Gastrocnemius medialis (tissue), 4 donors: ENCODE measurements at regions not wholly inside any gene's neighbourhood (a gene's known extent, or its start where the extent isn't known, plus 50 kb on each side); places are given as distances from the start of the nearest gene placed in this dataset.

ENCODE experiments used
- ATAC-seq, 2 donors: fragments of 150-250 bp; one replicate each; pipeline ENCODE4 v1.9.1; 2016
- DNase-seq, 2 donors: peaks; one replicate each; pipeline ENCODE4 v3.0.0-alpha.2; 2019
- H3K27ac ChIP-seq, 4 donors: fragments of 200-600 bp; sonication (generic); 1 replicate in 1 of 4; 2 replicates in 3 of 4; pipeline ENCODE4 v1.5.1; 2016 to 2018; ENCODE audit warnings: mild to moderate bottlenecking in 2 of 4, moderate library complexity in 1 of 4
- H3K27me3 ChIP-seq, 3 donors: fragments of 200-600 bp; sonication (generic) in 2 of 3; 1 replicate in 1 of 3; 2 replicates in 2 of 3; pipeline versions ENCODE4 v1.5.1 to v1.6.0; 2016 to 2019; ENCODE audit warnings: mild to moderate bottlenecking in 1 of 3, moderate library complexity in 1 of 3
- H3K36me3 ChIP-seq, 2 donors: fragments of 200-600 bp; sonication (generic) in 1 of 2; one replicate each; pipeline ENCODE4 v1.5.1; 2017 to 2018
- H3K4me1 ChIP-seq, 2 donors: fragments of 200-600 bp; sonication (generic) in 1 of 2; one replicate each; pipeline ENCODE4 v1.5.1; 2016 to 2017; ENCODE audit warnings: mild to moderate bottlenecking in 2 of 2
- H3K4me3 ChIP-seq, 4 donors: fragments of 200-600 bp; sonication (generic) in 3 of 4; 1 replicate in 1 of 4; 2 replicates in 3 of 4; pipeline ENCODE4 v1.5.1; 2016 to 2019; ENCODE audit warnings: mild to moderate bottlenecking in 2 of 4
- H3K9me3 ChIP-seq, 3 donors: fragments of 200-600 bp; sonication (generic) in 2 of 3; 1 replicate in 1 of 3; 2 replicates in 2 of 3; pipeline ENCODE4 v1.5.1; 2016 to 2019
- POLR2A ChIP-seq, 2 donors: fragments of 450-650 bp; IDR thresholded peaks; one replicate each; pipeline ENCODE4 v1.6.1; 2017; ENCODE audit warnings: antibody characterized with exemption in 2 of 2, mild to moderate bottlenecking in 2 of 2, moderate library complexity in 2 of 2
- in situ Hi-C, 4 donors: fragments of 200-750 bp; cut with MboI; loops; one replicate each; pipeline versions ENCODE4 v1.15.0 to v1.8.0; 2017; ENCODE audit warnings: low sequenced_read_pairs in 4 of 4
- intact Hi-C: fragments of 100-400 bp; cut with DNase I; formaldehyde crosslinking; loops from one replicate; pipeline ENCODE4 v1.15.1; 2023; ENCODE audit warnings: low total_unique reads
- TF ChIP-seq, protein P1 (sequence below), 5 experiments: fragments of 450-650 bp in 3 of 5; fragments of 200-600 bp in 2 of 5; sonication (generic) in 2 of 5; IDR thresholded peaks in 4 of 5; conservative IDR thresholded peaks in 1 of 5; 1 replicate in 4 of 5; 2 replicates in 1 of 5; pipeline ENCODE4 v1.5.1; 2016 to 2019; ENCODE audit warnings: antibody characterized with exemption in 5 of 5, mild to moderate bottlenecking in 3 of 5, moderate library complexity in 3 of 5

DNA sequence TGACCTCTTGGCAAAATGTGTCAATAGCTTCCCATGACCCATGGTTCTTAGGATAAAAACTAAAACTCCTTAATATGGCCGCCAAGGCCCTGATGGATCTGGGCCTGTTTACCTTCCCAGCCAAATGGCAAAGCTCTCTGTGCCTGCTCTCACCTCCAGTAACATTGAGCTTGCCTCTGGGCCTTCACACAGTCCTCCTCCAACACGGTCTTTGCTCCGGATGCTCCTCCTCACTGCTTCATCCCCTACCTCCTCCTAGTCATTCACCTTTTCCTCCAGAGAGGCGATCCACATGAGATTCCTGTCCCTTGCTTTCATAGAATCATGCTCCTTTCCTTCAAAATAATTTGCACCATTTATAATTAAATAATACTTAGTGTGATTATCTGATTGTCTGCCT lies 172.3 kb upstream of the AFDN start:
- Histone ChIP-seq H3K27me3 (peaks cover 0 to 5% (median 0%) of the 10 kb centered on the region in 3 donors), H3K27ac (no peak overlapping the region), H3K4me1 (no peaks in the 10 kb centered on the region), H3K9me3 (no peaks in the 10 kb centered on the region), H3K36me3 (no peaks in the 10 kb centered on the region), H3K4me3 (no peak overlapping the region)
- ATAC-seq = no peak
- TF ChIP-seq POLR2A (IDR thresholded peaks at IDR 0.05) = no peak
- TF ChIP-seq, protein P1, sequence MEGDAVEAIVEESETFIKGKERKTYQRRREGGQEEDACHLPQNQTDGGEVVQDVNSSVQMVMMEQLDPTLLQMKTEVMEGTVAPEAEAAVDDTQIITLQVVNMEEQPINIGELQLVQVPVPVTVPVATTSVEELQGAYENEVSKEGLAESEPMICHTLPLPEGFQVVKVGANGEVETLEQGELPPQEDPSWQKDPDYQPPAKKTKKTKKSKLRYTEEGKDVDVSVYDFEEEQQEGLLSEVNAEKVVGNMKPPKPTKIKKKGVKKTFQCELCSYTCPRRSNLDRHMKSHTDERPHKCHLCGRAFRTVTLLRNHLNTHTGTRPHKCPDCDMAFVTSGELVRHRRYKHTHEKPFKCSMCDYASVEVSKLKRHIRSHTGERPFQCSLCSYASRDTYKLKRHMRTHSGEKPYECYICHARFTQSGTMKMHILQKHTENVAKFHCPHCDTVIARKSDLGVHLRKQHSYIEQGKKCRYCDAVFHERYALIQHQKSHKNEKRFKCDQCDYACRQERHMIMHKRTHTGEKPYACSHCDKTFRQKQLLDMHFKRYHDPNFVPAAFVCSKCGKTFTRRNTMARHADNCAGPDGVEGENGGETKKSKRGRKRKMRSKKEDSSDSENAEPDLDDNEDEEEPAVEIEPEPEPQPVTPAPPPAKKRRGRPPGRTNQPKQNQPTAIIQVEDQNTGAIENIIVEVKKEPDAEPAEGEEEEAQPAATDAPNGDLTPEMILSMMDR (IDR thresholded peaks at IDR 0.05 in 4 of 5, conservative IDR thresholded peaks at IDR 0.05 in 1 of 5) = no peak
- in situ Hi-C loops = no loop called here
- intact Hi-C loops = no loop called here
- no peak for DNase-seq

DNA sequence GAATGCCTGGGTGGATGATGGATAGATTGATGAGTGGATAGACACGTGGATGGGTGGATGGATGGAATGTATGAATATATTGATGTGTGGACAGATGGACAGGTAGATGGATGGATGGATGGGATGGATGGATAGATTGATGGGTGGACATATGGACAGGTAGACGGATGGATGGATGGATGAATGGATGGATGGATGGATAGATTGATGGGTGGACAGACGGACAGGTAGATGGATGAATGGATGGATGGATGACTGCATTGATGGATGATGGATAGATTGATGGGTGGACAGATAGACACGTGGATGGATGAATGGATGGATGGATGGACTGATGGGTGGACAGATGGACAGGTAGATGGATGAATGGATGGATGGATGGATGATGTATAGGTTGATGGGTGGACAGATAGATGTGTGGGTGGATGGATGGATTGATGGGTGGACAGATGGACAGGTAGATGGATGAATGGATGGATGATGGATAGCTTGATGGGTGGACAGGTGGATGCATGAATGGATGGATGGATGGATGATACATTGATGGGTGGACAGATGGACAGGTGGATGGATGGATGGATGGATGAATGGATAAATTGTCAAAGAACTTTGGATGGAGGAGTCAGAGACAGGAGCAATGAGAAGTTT lies 171.4 kb upstream of the AFDN start:
- DNase-seq (no peak), ATAC-seq (no peak)
- Histone ChIP-seq H3K36me3 (no peaks in the 10 kb centered on the region), H3K27ac (no peak overlapping the region), H3K27me3 (peaks cover 0 to 4% (median 0%) of the 10 kb centered on the region in 3 donors), H3K9me3 (no peaks in the 10 kb centered on the region), H3K4me3 (no peak overlapping the region), H3K4me1 (no peaks in the 10 kb centered on the region)
- intact Hi-C loops (no loop called here), in situ Hi-C loops (no loop called here)
- TF ChIP-seq, protein P1 (IDR thresholded peaks at IDR 0.05 in 4 of 5, conservative IDR thresholded peaks at IDR 0.05 in 1 of 5) = no peak
- no peak for TF ChIP-seq POLR2A (IDR thresholded peaks at IDR 0.05)

DNA sequence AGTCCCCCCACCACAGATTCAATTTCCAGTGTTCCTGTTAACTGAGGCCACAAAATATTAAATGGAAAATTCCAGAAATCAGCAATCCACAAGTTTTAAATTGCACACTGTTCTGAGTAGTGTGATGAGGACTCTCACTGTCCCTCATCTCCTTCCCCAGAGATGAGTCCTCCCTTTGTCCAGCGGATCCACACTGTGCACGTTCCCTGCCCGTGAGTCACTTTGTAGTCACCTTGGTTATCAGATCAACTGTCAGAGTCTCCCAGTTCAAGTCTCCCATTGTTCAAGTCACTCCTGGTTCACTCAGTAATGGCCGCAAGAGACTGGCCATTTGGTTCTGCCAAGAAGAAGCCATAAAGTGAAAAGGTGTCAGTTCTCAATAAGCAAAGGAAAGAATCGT lies 168.6 kb upstream of the AFDN start:
- in situ Hi-C loops (no loop called here), intact Hi-C loops (no loop called here)
- Histone ChIP-seq H3K27me3 (no peaks in the 10 kb centered on the region), H3K27ac (no peak overlapping the region), H3K4me1 (no peaks in the 10 kb centered on the region), H3K36me3 (no peaks in the 10 kb centered on the region), H3K9me3 (no peaks in the 10 kb centered on the region), H3K4me3 (no peak overlapping the region)
- DNase-seq = no peak
- TF ChIP-seq POLR2A (IDR thresholded peaks at IDR 0.05) = no peak
- TF ChIP-seq, protein P1 (IDR thresholded peaks at IDR 0.05 in 4 of 5, conservative IDR thresholded peaks at IDR 0.05 in 1 of 5) = no peak
- ATAC-seq = no peak

DNA sequence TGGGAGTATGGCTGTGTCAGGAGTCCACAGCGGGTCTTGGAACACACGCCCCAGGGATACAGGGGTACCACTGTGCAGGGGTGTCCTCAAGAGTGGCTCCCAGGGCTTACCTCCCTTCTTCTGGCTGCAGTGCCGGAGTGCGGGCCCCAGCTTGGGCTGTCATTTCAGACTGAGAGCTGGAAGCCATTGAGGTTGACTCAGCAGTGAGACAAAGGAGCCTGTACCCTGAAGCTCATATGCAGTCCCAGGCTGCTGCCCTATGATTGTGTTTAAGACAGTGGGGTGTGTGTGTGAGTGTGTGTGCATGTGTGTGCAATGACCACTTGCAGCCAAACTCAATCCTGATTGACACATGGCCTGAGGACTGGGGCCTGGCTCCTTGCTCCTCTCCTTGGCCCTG lies 167.7 kb upstream of the AFDN start:
- ATAC-seq (no peak), DNase-seq (no peak)
- in situ Hi-C loops (no loop called here), intact Hi-C loops (no loop called here)
- H3K4me3 ChIP-seq = no peak overlapping the region
- H3K4me1 ChIP-seq = no peaks in the 10 kb centered on the region
- H3K27me3 ChIP-seq = no peaks in the 10 kb centered on the region
- no peak overlapping the region for H3K27ac ChIP-seq
- no peaks in the 10 kb centered on the region for H3K9me3 ChIP-seq
- no peaks in the 10 kb centered on the region for H3K36me3 ChIP-seq
- no peak for TF ChIP-seq POLR2A (IDR thresholded peaks at IDR 0.05)
- TF ChIP-seq, protein P1 (IDR thresholded peaks at IDR 0.05 in 4 of 5, conservative IDR thresholded peaks at IDR 0.05 in 1 of 5) = no peak

DNA sequence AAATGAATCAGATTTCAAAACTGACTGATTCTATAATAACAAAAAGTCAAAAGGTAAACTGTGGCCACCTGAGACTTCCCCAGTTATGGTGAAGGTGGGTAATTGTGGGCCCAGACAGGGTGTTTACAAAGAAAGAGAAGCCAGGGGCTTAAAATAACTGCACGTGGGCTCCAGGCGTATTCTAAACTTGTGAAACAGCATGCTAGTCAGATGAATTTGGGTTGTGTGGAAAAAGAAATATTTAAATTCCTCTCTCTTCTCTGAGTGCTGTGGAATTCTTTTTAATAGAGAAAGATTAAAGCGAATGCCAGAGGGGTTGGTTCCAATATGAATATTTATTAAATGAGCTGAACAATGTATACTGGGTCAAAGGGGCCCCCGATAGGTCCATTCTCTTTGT lies 166.3 kb upstream of the AFDN start:
- Histone ChIP-seq H3K9me3 (no peaks in the 10 kb centered on the region), H3K27ac (no peak overlapping the region), H3K36me3 (no peaks in the 10 kb centered on the region), H3K4me1 (no peaks in the 10 kb centered on the region), H3K27me3 (no peaks in the 10 kb centered on the region), H3K4me3 (no peak overlapping the region)
- ATAC-seq (no peak), DNase-seq (no peak)
- intact Hi-C loops = no loop called here
- TF ChIP-seq, protein P1 (IDR thresholded peaks at IDR 0.05 in 4 of 5, conservative IDR thresholded peaks at IDR 0.05 in 1 of 5) = no peak
- no peak for TF ChIP-seq POLR2A (IDR thresholded peaks at IDR 0.05)
- in situ Hi-C loops = no loop called here
